Prostate gland (tissue), 2 donors: ENCODE measurements at regions not wholly inside any gene's neighbourhood (a gene's known extent, or its start where the extent isn't known, plus 50 kb on each side); places are given as distances from the start of the nearest gene placed in this dataset.

ENCODE experiments used
- POLR2A ChIP-seq: fragments of 450-650 bp; IDR thresholded peaks from one replicate; pipeline ENCODE4 v1.6.1; 2016; ENCODE audit warnings: antibody characterized with exemption, mild to moderate bottlenecking
- TF ChIP-seq, protein P1 (sequence below), 4 experiments: fragments of 200-600 bp in 2 of 4; fragments of 450-650 bp in 2 of 4; sonication (generic) in 2 of 4; IDR thresholded peaks; 1 replicate in 3 of 4; 2 replicates in 1 of 4; pipeline ENCODE4 v1.5.1; 2016 to 2019; ENCODE audit warnings: antibody characterized with exemption in 4 of 4, mild to moderate bottlenecking in 2 of 4, moderate library complexity in 2 of 4

DNA sequence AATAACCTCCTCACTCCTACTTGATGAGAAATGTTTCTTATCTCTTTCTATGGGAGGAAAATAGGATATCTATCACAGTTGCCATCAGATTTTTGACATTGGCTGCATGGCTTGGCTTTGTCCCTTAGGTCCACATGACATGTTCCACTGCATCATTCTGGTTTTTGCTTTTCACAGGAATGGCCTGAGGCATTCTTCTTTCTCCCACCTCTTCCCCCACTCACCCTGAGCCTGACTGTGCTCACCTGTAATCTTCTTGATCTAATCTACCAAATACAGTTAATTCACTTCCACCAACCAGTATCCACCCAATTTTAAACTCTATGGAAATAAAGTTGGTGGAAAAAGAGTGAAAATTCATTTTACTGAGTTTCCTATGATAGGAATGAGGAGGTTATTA, 763.5 kb upstream of the CELF4 start:
- TF ChIP-seq, protein P1, sequence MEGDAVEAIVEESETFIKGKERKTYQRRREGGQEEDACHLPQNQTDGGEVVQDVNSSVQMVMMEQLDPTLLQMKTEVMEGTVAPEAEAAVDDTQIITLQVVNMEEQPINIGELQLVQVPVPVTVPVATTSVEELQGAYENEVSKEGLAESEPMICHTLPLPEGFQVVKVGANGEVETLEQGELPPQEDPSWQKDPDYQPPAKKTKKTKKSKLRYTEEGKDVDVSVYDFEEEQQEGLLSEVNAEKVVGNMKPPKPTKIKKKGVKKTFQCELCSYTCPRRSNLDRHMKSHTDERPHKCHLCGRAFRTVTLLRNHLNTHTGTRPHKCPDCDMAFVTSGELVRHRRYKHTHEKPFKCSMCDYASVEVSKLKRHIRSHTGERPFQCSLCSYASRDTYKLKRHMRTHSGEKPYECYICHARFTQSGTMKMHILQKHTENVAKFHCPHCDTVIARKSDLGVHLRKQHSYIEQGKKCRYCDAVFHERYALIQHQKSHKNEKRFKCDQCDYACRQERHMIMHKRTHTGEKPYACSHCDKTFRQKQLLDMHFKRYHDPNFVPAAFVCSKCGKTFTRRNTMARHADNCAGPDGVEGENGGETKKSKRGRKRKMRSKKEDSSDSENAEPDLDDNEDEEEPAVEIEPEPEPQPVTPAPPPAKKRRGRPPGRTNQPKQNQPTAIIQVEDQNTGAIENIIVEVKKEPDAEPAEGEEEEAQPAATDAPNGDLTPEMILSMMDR (IDR thresholded peaks at IDR 0.05): no peak
- no peak for TF ChIP-seq POLR2A
